ENCODE measurements at regions not wholly inside any gene's neighbourhood (a gene's known extent, or its start where the extent isn't known, plus 50 kb on each side); places are given as distances from the start of the nearest gene placed in this dataset.

DNA sequence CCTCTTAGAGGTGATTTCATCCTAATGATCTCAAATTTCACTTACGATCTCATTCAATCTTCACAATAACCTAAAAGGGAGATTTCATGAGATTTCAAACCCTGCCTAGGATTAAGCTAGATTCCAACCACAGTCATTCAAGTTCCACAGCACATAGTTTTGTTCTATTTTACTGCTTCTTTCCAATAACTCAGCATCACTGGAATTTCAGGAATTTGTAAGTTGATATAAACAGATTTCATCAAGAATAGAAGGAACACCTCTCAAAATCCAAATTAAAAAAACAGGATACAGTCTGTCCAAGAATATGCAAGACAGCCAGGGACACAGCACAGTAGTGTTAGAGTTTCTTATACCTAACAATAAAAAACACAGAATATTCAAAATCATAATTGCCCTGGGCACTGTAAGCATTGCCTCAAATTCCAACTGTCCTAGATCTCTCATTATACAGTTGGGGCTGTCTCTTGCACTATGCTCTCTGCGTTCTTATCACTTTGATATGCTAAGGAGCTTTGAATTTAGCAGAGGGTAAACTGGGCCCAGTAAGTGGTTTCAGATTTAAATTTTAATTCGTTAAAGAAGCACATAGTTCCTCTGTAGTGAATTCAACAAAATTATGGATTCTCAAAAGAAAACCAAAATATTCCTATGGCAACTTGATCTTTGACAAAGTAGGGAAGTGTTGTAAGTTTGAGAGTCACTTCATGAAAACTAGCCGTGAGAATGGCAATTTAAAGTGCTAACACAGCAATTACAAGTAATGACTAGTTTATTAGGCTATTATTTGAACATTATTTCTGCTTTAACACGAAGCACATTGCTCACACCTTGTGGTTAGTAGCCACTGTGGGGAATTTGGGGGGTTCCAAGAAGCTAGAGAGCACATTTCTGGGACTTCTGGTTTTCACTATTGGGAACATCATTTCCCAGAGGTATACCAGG lies 478.6 kb upstream of the C9orf72 start:
- no peaks in the 10 kb centered on the region for H3K27me3 ChIP-seq
- no peaks in the 10 kb centered on the region for H3K4me1 ChIP-seq
- intact Hi-C loops (cut with DNase I), result no loop called here
- TF ChIP-seq, protein P1, sequence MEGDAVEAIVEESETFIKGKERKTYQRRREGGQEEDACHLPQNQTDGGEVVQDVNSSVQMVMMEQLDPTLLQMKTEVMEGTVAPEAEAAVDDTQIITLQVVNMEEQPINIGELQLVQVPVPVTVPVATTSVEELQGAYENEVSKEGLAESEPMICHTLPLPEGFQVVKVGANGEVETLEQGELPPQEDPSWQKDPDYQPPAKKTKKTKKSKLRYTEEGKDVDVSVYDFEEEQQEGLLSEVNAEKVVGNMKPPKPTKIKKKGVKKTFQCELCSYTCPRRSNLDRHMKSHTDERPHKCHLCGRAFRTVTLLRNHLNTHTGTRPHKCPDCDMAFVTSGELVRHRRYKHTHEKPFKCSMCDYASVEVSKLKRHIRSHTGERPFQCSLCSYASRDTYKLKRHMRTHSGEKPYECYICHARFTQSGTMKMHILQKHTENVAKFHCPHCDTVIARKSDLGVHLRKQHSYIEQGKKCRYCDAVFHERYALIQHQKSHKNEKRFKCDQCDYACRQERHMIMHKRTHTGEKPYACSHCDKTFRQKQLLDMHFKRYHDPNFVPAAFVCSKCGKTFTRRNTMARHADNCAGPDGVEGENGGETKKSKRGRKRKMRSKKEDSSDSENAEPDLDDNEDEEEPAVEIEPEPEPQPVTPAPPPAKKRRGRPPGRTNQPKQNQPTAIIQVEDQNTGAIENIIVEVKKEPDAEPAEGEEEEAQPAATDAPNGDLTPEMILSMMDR (IDR thresholded peaks at IDR 0.05), result no peak
- no peak overlapping the region for H3K27ac ChIP-seq
- no peaks in the 10 kb centered on the region for H3K9me3 ChIP-seq
- no peak for DNase-seq (ENCODE audit: low spot score in 2 of 2)
- H3K36me3 ChIP-seq, result no peaks in the 10 kb centered on the region
- no peak overlapping the region for H3K4me3 ChIP-seq

DNA sequence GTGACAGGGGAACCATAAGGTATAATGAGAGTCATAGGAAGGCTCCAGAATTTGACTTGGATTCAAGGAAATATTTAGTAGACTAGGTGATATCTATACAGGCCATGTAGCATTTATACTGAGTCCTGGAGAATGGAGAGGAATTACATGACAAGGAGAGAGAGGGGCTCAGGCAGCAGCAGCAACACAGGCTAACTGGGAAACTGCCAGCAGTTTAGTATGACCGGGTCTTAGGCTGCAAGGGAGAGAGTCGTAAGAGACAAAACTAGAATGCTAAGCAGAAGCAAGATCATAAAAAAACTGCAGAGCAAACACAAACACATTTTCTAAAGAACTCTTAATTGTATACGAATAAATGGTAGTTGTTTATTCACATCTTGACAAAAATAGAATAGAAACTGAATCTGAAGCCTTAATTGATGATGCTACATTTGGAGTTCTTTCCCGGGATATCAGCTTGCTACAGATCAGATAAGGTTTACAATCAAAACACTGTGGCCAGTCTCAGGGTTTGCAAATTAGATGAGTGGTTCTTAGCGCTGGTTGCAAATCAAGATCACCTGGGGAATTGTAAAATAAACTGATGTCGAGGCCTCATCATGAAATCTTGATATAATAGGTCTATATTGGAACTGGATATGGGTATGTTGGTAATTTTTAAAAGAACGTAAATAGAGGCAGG lies 480.0 kb upstream of the C9orf72 start:
- H3K36me3 ChIP-seq, result no peaks in the 10 kb centered on the region
- no peak overlapping the region for H3K4me3 ChIP-seq
- H3K27ac ChIP-seq, result no peak overlapping the region
- no peaks in the 10 kb centered on the region for H3K4me1 ChIP-seq
- no peaks in the 10 kb centered on the region for H3K9me3 ChIP-seq
- TF ChIP-seq, protein P1 (IDR thresholded peaks at IDR 0.05), result no peak
- intact Hi-C loops (cut with DNase I), result no loop called here
- no peaks in the 10 kb centered on the region for H3K27me3 ChIP-seq
- no peak for DNase-seq (ENCODE audit: low spot score in 2 of 2)

DNA sequence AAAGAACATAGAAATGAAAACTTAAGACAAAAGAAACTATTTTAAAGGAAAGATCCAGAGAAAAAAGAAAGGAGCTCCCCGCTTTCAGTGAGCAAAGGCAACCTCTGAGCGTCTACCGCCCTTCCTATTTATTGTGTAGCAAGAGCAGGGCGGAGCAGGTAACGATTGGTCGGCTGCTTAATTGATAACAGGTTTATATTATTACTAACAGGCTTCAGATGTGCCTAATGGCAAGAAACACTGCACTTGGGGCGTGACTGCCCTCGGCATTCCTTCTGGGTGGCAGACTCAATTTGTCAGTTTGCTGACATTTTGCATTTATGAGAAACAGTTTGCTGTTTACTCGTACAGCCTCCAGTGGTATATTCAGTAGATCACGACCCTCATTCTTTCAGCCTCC lies 482.7 kb upstream of the C9orf72 start:
- Histone ChIP-seq H3K9me3 (no peaks in the 10 kb centered on the region), H3K27me3 (no peaks in the 10 kb centered on the region), H3K27ac (no peak overlapping the region), H3K4me1 (no peaks in the 10 kb centered on the region), H3K4me3 (no peak overlapping the region), H3K36me3 (no peaks in the 10 kb centered on the region)
- TF ChIP-seq, protein P1 (IDR thresholded peaks at IDR 0.05), result no peak
- intact Hi-C loops (cut with DNase I), result no loop called here
- DNase-seq (ENCODE audit: low spot score in 2 of 2), result no peak

DNA sequence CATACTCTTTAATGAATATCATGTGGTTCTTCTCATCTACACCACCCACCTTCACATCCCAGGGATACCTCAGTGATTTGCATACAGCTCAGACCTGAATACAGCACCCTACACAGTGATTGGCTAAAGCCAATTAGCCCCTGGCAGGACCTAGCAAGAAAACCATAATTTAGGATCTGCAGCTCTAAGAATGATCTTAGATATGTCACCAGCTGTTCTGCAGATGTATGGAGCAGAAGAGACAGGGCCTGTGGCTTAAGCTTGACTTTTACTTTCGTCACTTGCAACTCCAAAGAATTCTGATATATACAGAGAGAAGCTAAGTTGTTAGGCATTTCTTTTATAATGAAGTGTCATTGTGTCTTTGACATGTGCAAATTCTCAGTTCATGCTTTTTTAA lies 483.2 kb upstream of the C9orf72 start:
- Histone ChIP-seq H3K4me1 (no peaks in the 10 kb centered on the region), H3K27ac (no peak overlapping the region), H3K9me3 (no peaks in the 10 kb centered on the region), H3K27me3 (no peaks in the 10 kb centered on the region), H3K36me3 (no peaks in the 10 kb centered on the region), H3K4me3 (no peak overlapping the region)
- DNase-seq (ENCODE audit: low spot score in 2 of 2), result no peak
- intact Hi-C loops (cut with DNase I), result no loop called here
- TF ChIP-seq, protein P1 (IDR thresholded peaks at IDR 0.05), result no peak

DNA sequence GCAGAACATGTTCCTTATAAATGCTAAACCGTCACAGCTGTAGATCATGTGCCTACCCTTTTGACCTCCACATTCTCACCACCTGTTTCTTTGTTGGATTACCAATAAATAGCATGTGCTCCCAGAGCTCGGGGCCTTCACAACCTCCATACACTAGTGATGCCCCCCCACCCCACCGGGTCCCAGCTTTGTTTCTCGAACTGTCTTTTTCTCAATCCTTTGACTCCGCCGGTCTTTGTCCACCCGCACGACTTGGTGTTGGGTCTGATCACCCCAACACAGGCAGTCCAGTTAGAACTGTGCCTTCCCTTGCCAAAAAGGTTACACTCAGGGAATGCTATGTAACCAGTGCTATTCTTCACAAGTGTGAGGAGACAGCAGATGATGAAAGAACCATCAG lies 485.9 kb upstream of the C9orf72 start:
- intact Hi-C loops (cut with DNase I), result no loop called here
- DNase-seq (ENCODE audit: low spot score in 2 of 2), result no peak
- Histone ChIP-seq H3K4me3 (no peak overlapping the region), H3K4me1 (no peaks in the 10 kb centered on the region), H3K36me3 (no peaks in the 10 kb centered on the region), H3K27ac (no peak overlapping the region), H3K27me3 (no peaks in the 10 kb centered on the region), H3K9me3 (no peaks in the 10 kb centered on the region)
- TF ChIP-seq, protein P1 (IDR thresholded peaks at IDR 0.05), result no peak

Data from ascending aorta (tissue), 2 donors.